Stimulated activated CD8-positive, alpha-beta memory T cell treated with anti-CD3 and anti-CD28 coated beads, Interleukin-4, amount 100 ng/mL, for 1 hour (primary cell): ENCODE measurements at regions not wholly inside any gene's neighbourhood (a gene's known extent, or its start where the extent isn't known, plus 50 kb on each side); places are given as distances from the start of the nearest gene placed in this dataset.

Source experiments
- DNase-seq, 2 donors: peaks; one replicate each; pipeline ENCODE4 v3.0.0-alpha.2; 2020; ENCODE audit warnings: low read depth in 2 of 2, low spot score in 1 of 2

- DNase-seq: no peak
Observed at GRCh38 chr2:192288295-192288694, 93.6 kb upstream of the TMEFF2 start.

GRCh38 chr2:192286093-192286701 lies 91.5 kb upstream of the TMEFF2 start:
- DNase-seq: no peak

- DNase-seq: no peak
Observed at GRCh38 chr2:192283450-192283849, 88.7 kb upstream of the TMEFF2 start.

- no peak for DNase-seq
Observed at GRCh38 chr2:192278701-192279100, 84.0 kb upstream of the TMEFF2 start.

- DNase-seq: no peak
Observed at GRCh38 chr2:192277494-192278109, 82.9 kb upstream of the TMEFF2 start.

GRCh38 chr2:192275632-192276031 lies 80.9 kb upstream of the TMEFF2 start:
- DNase-seq: no peak

GRCh38 chr2:192267484-192267883 lies 72.8 kb upstream of the TMEFF2 start:
- DNase-seq: no peak

GRCh38 chr2:192265751-192266150 lies 71.0 kb upstream of the TMEFF2 start:
- DNase-seq: no peak

- no peak for DNase-seq
Observed at GRCh38 chr2:192254444-192254843, 59.7 kb upstream of the TMEFF2 start.

GRCh38 chr2:192253692-192254091 lies 59.0 kb upstream of the TMEFF2 start:
- no peak for DNase-seq

- DNase-seq: no peak
Observed at GRCh38 chr2:192250961-192251360, 56.2 kb upstream of the TMEFF2 start.

GRCh38 chr2:192247456-192247855 lies 52.7 kb upstream of the TMEFF2 start:
- no peak for DNase-seq

- no peak for DNase-seq
Observed at GRCh38 chr2:192246297-192246696, 51.6 kb upstream of the TMEFF2 start.

- no peak for DNase-seq
Observed at GRCh38 chr2:192245329-192245728, 50.6 kb upstream of the TMEFF2 start.
